ENCODE measurements at regions not wholly inside any gene's neighbourhood (a gene's known extent, or its start where the extent isn't known, plus 50 kb on each side); places are given as distances from the start of the nearest gene placed in this dataset.

- Histone ChIP-seq H4K20me1 (ENCODE audit: insufficient read depth) (no peaks in the 10 kb centered on the region), H3F3A (ENCODE audit: insufficient read depth, low read length, poor library complexity, severe bottlenecking) (no peaks in the 10 kb centered on the region), H3K9ac (ENCODE audit: low read length) (no peak overlapping the region), H3K4me3 (ENCODE audit: low read length) (no peak overlapping the region), H3K27ac (ENCODE audit: low read length) (no peak overlapping the region), H3K9me3 (ENCODE audit: low read length) (no peaks in the 10 kb centered on the region), H3K36me3 (ENCODE audit: insufficient read depth, low read length) (no peaks in the 10 kb centered on the region), H3K4me2 (ENCODE audit: low read length) (no peak overlapping the region), H3K27me3 (ENCODE audit: insufficient read depth, low read depth, low read length) (no peaks in the 10 kb centered on the region), H3K9me2 (ENCODE audit: insufficient read depth, low read length) (no peaks in the 10 kb centered on the region), H3K79me2 (replicated peaks; ENCODE audit: insufficient read depth, low read length) (no peaks in the 10 kb centered on the region), H2AFZ (ENCODE audit: low read depth, low read length) (no peak overlapping the region)
- no peak for TF ChIP-seq TAF1 (IDR thresholded peaks at IDR 0.05; ENCODE audit: low read depth)
- no peak for TF ChIP-seq EP300 (conservative IDR thresholded peaks at IDR 0.05; ENCODE audit: poor library complexity, severe bottlenecking)
- TF ChIP-seq, protein P1, sequence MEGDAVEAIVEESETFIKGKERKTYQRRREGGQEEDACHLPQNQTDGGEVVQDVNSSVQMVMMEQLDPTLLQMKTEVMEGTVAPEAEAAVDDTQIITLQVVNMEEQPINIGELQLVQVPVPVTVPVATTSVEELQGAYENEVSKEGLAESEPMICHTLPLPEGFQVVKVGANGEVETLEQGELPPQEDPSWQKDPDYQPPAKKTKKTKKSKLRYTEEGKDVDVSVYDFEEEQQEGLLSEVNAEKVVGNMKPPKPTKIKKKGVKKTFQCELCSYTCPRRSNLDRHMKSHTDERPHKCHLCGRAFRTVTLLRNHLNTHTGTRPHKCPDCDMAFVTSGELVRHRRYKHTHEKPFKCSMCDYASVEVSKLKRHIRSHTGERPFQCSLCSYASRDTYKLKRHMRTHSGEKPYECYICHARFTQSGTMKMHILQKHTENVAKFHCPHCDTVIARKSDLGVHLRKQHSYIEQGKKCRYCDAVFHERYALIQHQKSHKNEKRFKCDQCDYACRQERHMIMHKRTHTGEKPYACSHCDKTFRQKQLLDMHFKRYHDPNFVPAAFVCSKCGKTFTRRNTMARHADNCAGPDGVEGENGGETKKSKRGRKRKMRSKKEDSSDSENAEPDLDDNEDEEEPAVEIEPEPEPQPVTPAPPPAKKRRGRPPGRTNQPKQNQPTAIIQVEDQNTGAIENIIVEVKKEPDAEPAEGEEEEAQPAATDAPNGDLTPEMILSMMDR (IDR thresholded peaks at IDR 0.05; ENCODE audit: poor library complexity, severe bottlenecking): no peak
- no peak for TF ChIP-seq SMC3 (conservative IDR thresholded peaks at IDR 0.05; ENCODE audit: poor library complexity)
- TF ChIP-seq MXI1 (conservative IDR thresholded peaks at IDR 0.05; ENCODE audit: poor library complexity, severe bottlenecking): no peak
- no peak for TF ChIP-seq REST (IDR thresholded peaks at IDR 0.05; ENCODE audit: borderline replicate concordance)
- TF ChIP-seq POLR2AphosphoS5 (IDR thresholded peaks at IDR 0.05): no peak
- TF ChIP-seq EZH2 (IDR thresholded peaks at IDR 0.05; ENCODE audit: borderline replicate concordance, insufficient read depth, low read length, poor library complexity, severe bottlenecking): no peak
- TF ChIP-seq RAD21 (conservative IDR thresholded peaks at IDR 0.05): no peak
Measured at GRCh38 chr4:182968917-182969650, 51.9 kb upstream of the DCTD start.

DNA sequence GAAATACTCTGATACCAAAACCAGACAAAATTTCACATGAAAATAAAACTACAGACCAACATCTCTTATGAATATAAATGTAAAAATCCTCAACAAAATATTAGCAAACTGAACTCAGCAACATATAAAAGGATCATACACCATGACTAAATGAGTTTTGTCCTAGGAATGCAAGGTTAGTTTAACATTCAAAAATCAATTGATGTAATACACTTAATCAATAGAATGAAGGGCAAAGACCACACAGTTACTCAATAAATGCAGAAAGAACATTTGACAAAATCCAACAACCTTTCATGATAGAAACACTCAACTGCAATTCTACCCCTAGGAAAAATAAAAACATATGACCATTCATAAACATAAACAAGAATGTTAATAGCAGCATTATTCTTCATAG lies 50.2 kb upstream of the DCTD start:
- Histone ChIP-seq H3K27ac (ENCODE audit: low read length) (no peak overlapping the region), H3K4me2 (ENCODE audit: low read length) (no peak overlapping the region), H3K79me2 (replicated peaks; ENCODE audit: insufficient read depth, low read length) (no peaks in the 10 kb centered on the region), H4K20me1 (ENCODE audit: insufficient read depth) (no peaks in the 10 kb centered on the region), H3K36me3 (ENCODE audit: insufficient read depth, low read length) (no peaks in the 10 kb centered on the region), H3F3A (ENCODE audit: insufficient read depth, low read length, poor library complexity, severe bottlenecking) (no peaks in the 10 kb centered on the region), H3K9ac (ENCODE audit: low read length) (no peak overlapping the region), H3K27me3 (ENCODE audit: insufficient read depth, low read depth, low read length) (no peaks in the 10 kb centered on the region), H3K4me3 (ENCODE audit: low read length) (no peak overlapping the region), H3K9me3 (ENCODE audit: low read length) (no peaks in the 10 kb centered on the region), H2AFZ (ENCODE audit: low read depth, low read length) (no peak overlapping the region), H3K9me2 (ENCODE audit: insufficient read depth, low read length) (no peaks in the 10 kb centered on the region)
- TF ChIP-seq EP300 (conservative IDR thresholded peaks at IDR 0.05; ENCODE audit: poor library complexity, severe bottlenecking) (no peak), RAD21 (conservative IDR thresholded peaks at IDR 0.05) (no peak), EZH2 (IDR thresholded peaks at IDR 0.05; ENCODE audit: borderline replicate concordance, insufficient read depth, low read length, poor library complexity, severe bottlenecking) (no peak), SMC3 (conservative IDR thresholded peaks at IDR 0.05; ENCODE audit: poor library complexity) (no peak), MXI1 (conservative IDR thresholded peaks at IDR 0.05; ENCODE audit: poor library complexity, severe bottlenecking) (no peak), REST (IDR thresholded peaks at IDR 0.05; ENCODE audit: borderline replicate concordance) (no peak), POLR2AphosphoS5 (IDR thresholded peaks at IDR 0.05) (no peak), TAF1 (IDR thresholded peaks at IDR 0.05; ENCODE audit: low read depth) (no peak)
- TF ChIP-seq, protein P1 (IDR thresholded peaks at IDR 0.05; ENCODE audit: poor library complexity, severe bottlenecking): no peak
